ENCODE measurements at regions not wholly inside any gene's neighbourhood (a gene's known extent, or its start where the extent isn't known, plus 50 kb on each side); places are given as distances from the start of the nearest gene placed in this dataset.

DNA sequence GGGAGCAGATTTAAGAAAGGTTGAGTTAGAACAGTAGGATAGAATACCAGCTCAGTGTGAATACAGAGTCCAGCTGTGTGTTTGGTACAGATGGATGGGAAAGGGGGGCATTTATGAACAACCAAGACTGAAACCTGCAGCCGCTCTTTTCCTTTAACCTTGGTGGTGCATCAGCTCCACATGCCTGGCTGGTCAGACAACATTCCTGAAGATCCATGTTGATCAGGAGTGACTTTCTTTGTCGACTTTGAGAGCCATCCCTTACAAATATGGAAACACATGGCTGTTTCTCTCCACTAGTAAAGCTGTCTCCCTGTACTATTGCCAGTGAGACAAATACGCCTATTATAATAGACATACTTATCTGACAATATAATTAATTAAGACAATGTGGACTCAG is 476.5 kb upstream of the IGFBP3 start (continued):
- TF ChIP-seq, protein P1, sequence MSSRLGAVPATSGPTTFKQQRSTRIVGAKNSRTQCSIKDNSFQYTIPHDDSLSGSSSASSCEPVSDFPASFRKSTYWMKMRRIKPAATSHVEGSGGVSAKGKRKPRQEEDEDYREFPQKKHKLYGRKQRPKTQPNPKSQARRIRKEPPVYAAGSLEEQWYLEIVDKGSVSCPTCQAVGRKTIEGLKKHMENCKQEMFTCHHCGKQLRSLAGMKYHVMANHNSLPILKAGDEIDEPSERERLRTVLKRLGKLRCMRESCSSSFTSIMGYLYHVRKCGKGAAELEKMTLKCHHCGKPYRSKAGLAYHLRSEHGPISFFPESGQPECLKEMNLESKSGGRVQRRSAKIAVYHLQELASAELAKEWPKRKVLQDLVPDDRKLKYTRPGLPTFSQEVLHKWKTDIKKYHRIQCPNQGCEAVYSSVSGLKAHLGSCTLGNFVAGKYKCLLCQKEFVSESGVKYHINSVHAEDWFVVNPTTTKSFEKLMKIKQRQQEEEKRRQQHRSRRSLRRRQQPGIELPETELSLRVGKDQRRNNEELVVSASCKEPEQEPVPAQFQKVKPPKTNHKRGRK (CRISPR knock-in tag; IDR thresholded peaks at IDR 0.05; ENCODE audit: borderline replicate concordance): no peak
- TF ChIP-seq SP1 (CRISPR knock-in tag; conservative IDR thresholded peaks at IDR 0.05): no peak
- TF ChIP-seq, protein P2, sequence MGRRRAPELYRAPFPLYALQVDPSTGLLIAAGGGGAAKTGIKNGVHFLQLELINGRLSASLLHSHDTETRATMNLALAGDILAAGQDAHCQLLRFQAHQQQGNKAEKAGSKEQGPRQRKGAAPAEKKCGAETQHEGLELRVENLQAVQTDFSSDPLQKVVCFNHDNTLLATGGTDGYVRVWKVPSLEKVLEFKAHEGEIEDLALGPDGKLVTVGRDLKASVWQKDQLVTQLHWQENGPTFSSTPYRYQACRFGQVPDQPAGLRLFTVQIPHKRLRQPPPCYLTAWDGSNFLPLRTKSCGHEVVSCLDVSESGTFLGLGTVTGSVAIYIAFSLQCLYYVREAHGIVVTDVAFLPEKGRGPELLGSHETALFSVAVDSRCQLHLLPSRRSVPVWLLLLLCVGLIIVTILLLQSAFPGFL (CRISPR knock-in tag; IDR thresholded peaks at IDR 0.05; ENCODE audit: borderline replicate concordance): no peak
- no peak for TF ChIP-seq TCF7 (CRISPR knock-in tag; IDR thresholded peaks at IDR 0.05; ENCODE audit: low read depth)
- no peak for TF ChIP-seq JAZF1 (CRISPR knock-in tag; IDR thresholded peaks at IDR 0.05)

DNA sequence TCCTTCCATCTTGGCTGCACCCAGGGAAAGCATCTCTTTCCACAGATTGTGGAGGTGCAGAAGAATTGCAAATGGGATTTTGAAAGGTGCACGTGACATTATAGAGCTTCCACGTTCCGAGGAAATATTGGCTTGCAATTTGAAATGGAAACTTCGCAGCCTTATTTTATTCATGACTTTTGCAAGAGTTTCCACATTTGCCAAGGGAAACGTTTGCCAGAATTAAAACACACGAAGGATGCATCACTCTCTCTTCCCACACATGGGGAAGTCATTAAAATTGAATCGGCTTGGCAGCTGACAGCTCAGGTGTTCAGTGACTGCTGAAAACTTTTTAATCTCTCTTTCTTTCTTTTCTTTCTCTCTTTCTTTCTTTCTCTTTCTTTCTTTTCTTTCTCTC is 475.4 kb upstream of the IGFBP3 start:
- no peak overlapping the region for H3K27ac Mint-ChIP-seq
- H3K4me3 Mint-ChIP-seq: no peak overlapping the region
- TF ChIP-seq, protein P3, sequence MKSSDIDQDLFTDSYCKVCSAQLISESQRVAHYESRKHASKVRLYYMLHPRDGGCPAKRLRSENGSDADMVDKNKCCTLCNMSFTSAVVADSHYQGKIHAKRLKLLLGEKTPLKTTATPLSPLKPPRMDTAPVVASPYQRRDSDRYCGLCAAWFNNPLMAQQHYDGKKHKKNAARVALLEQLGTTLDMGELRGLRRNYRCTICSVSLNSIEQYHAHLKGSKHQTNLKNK (CRISPR knock-in tag; IDR thresholded peaks at IDR 0.05): no peak
- no peak for TF ChIP-seq SP1 (CRISPR knock-in tag; conservative IDR thresholded peaks at IDR 0.05)
- TF ChIP-seq RORB (CRISPR knock-in tag; IDR thresholded peaks at IDR 0.05): no peak
- TF ChIP-seq, protein P4, sequence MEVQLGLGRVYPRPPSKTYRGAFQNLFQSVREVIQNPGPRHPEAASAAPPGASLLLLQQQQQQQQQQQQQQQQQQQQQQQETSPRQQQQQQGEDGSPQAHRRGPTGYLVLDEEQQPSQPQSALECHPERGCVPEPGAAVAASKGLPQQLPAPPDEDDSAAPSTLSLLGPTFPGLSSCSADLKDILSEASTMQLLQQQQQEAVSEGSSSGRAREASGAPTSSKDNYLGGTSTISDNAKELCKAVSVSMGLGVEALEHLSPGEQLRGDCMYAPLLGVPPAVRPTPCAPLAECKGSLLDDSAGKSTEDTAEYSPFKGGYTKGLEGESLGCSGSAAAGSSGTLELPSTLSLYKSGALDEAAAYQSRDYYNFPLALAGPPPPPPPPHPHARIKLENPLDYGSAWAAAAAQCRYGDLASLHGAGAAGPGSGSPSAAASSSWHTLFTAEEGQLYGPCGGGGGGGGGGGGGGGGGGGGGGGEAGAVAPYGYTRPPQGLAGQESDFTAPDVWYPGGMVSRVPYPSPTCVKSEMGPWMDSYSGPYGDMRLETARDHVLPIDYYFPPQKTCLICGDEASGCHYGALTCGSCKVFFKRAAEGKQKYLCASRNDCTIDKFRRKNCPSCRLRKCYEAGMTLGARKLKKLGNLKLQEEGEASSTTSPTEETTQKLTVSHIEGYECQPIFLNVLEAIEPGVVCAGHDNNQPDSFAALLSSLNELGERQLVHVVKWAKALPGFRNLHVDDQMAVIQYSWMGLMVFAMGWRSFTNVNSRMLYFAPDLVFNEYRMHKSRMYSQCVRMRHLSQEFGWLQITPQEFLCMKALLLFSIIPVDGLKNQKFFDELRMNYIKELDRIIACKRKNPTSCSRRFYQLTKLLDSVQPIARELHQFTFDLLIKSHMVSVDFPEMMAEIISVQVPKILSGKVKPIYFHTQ (CRISPR knock-in tag; IDR thresholded peaks at IDR 0.05): no peak
- no peak for TF ChIP-seq NFATC4 (CRISPR knock-in tag; IDR thresholded peaks at IDR 0.05)
- TF ChIP-seq ZBTB21 (CRISPR knock-in tag; IDR thresholded peaks at IDR 0.05; ENCODE audit: borderline replicate concordance): no peak
- TF ChIP-seq, protein P5, sequence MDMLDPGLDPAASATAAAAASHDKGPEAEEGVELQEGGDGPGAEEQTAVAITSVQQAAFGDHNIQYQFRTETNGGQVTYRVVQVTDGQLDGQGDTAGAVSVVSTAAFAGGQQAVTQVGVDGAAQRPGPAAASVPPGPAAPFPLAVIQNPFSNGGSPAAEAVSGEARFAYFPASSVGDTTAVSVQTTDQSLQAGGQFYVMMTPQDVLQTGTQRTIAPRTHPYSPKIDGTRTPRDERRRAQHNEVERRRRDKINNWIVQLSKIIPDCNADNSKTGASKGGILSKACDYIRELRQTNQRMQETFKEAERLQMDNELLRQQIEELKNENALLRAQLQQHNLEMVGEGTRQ (CRISPR knock-in tag; IDR thresholded peaks at IDR 0.05): no peak
- TF ChIP-seq GRHL2 (CRISPR knock-in tag; IDR thresholded peaks at IDR 0.05; ENCODE audit: insufficient replicate concordance, severe bottlenecking): no peak
- no peak for TF ChIP-seq TEAD1 (CRISPR knock-in tag; IDR thresholded peaks at IDR 0.05)
- no peak for TF ChIP-seq ZNF121 (CRISPR knock-in tag; IDR thresholded peaks at IDR 0.05)
- TF ChIP-seq ZNF416 (CRISPR knock-in tag; IDR thresholded peaks at IDR 0.05): no peak
- DNase-seq (ENCODE audit: low spot score) (no peak), ATAC-seq (no peak)
- H3K4me1 Mint-ChIP-seq: no peaks in the 10 kb centered on the region
- peaks cover 13% of the 10 kb centered on the region for H3K9me3 Mint-ChIP-seq
- CTCF ChIA-PET: no interaction called here
- H3K27me3 Mint-ChIP-seq (ENCODE audit: low read depth): no peaks in the 10 kb centered on the region
- H3K36me3 Mint-ChIP-seq: peaks cover 5% of the 10 kb centered on the region; the same call in 1 of the 2 replicates
- POLR2A ChIA-PET: no interaction called here

DNA sequence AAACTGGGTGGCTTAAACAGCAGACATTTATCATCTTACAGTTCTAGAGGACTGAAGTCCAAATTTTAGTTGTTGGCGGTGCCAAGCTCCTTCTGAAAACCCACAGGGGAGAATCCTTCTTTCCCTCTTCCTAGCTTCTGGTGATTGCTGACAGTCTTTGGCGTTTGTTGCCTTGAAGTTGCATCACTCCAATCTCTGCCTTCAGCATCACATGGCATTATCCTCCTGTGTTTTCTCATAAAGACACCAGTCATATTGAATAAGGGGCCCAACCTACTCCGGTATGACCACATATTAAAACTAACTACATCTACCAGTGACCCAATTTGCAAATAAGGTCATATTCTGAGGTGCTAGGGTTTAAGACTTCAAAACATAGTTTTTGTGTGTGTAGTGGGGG is 472.1 kb upstream of the IGFBP3 start:
- Mint-ChIP-seq H3K9me3 (peaks cover 14% of the 10 kb centered on the region), H3K4me3 (no peak overlapping the region), H3K4me1 (no peaks in the 10 kb centered on the region), H3K27ac (no peak overlapping the region), H3K36me3 (no peaks in the 10 kb centered on the region), H3K27me3 (ENCODE audit: low read depth) (no peaks in the 10 kb centered on the region)
- POLR2A ChIA-PET: no interaction called here
- CTCF ChIA-PET: no interaction called here
- no peak for DNase-seq (ENCODE audit: low spot score)
- no peak for ATAC-seq
- TF ChIP-seq FOXP1 (CRISPR knock-in tag; IDR thresholded peaks at IDR 0.05; ENCODE audit: borderline replicate concordance): no peak
